ENCODE measurements at regions not wholly inside any gene's neighbourhood (a gene's known extent, or its start where the extent isn't known, plus 50 kb on each side); places are given as distances from the start of the nearest gene placed in this dataset.

DNA sequence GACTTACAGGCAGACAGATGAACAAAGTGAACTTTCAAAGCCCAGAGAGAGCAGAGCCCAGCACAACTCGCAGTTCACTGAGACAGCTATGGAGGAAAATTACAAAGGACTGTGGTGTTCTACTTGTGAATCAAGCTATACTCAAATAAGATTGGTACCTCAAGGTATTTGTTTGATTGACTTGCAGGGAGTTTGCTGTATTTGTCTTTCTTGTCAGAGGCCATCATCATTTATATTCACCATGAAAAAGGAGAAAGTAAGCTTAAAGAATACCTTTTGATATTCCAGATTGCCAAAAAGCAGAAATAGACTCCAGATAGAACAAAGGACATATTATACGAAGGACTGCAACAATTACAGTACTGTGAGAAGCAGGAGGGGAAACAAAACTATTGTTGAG, 1047.9 kb downstream of the RPA4 start:
- H3K4me1 Mint-ChIP-seq = no peaks in the 10 kb centered on the region
- intact Hi-C loops (cut with micrococcal nuclease) = no loop called here
- no peak overlapping the region for H3K27ac Mint-ChIP-seq
- no peaks in the 10 kb centered on the region for H3K9me3 Mint-ChIP-seq
- no peak for DNase-seq
- no peaks in the 10 kb centered on the region for H3K36me3 Mint-ChIP-seq (ENCODE audit: low read depth)
- H3K27me3 Mint-ChIP-seq = no peaks in the 10 kb centered on the region
- H3K4me3 Mint-ChIP-seq = no peak overlapping the region

DNA sequence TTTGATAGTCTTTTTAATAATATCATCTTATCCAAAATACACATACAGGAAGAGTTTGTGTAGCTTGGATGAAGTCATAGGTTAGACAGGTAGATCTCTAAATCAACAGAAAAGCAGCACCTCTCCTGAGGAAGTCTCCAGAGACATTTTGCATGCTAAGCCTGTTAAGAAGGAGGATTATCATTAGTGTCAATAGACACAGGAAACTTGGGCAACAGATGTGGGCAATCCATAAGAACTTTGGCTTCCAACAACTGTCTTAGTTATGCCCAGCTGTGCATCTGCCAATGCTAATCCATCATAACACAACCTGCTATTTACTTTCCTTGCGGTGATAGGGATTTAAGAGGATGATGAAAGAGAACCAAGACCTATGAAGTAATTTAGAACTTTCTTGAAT, 1052.6 kb downstream of the RPA4 start:
- intact Hi-C loops (cut with micrococcal nuclease) = no loop called here
- H3K27me3 Mint-ChIP-seq = no peaks in the 10 kb centered on the region
- no peaks in the 10 kb centered on the region for H3K36me3 Mint-ChIP-seq (ENCODE audit: low read depth)
- H3K27ac Mint-ChIP-seq = no peak overlapping the region
- DNase-seq = no peak
- no peaks in the 10 kb centered on the region for H3K4me1 Mint-ChIP-seq
- H3K4me3 Mint-ChIP-seq = no peak overlapping the region
- H3K9me3 Mint-ChIP-seq = no peaks in the 10 kb centered on the region

DNA sequence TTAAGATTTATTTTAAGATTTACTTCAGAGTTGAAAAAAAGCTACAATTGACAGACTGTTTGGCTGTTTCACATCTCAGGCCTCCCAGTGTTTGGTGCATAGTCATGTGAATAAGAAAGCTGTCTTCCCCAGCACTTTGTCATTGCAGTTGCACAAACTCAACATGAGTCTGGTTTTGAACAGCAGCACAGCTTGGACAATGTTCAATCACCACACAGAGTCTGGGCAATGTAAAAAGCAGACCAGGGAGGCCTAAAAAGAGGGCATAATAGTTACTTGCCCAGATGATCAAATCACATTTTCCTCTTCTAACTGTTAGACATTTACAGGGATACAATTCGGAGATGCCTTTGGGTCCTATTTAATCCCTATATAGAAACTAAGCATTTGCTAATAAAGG, 1055.0 kb downstream of the RPA4 start:
- H3K4me3 Mint-ChIP-seq = no peak overlapping the region
- DNase-seq = no peak
- no peak overlapping the region for H3K27ac Mint-ChIP-seq
- no peaks in the 10 kb centered on the region for H3K9me3 Mint-ChIP-seq
- H3K36me3 Mint-ChIP-seq (ENCODE audit: low read depth) = no peaks in the 10 kb centered on the region
- intact Hi-C loops (cut with micrococcal nuclease) = no loop called here
- H3K4me1 Mint-ChIP-seq = no peaks in the 10 kb centered on the region
- no peaks in the 10 kb centered on the region for H3K27me3 Mint-ChIP-seq

DNA sequence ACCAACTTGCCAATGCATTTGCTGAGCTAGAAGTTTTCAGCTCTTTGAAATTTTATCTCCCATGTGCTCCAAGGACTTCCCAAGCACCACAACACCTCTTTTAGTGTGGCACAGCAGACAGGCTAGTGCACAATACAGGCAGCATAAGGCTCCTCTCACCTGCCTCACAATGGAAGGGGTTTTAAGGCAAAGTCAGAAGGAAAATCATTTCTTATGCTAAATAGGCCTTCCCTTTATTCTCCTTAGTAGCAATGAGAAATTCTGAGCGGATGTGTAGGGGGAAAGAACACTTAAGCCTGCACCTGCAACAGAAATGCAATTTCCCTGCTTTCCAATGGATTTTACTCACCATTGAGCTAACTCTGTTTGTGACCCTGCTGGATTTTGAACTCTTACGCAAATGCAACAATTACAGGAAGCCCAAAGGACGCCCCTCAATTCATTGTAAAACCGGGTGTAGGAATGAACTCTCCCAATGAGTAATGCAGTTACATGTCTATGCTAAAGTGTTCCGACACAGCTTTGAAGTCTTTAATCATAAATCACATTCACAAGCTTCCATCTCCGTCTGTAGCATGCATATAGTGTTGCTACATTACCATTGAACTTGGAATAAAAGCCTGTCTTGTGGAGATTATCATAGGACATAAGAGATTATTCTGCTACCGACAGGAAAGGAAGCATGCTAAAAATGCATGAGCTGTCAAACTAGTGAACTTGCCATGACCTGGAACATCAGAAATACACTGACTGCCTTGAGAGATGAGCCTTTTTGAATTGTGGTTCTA, 1084.9 kb downstream of the RPA4 start:
- no peaks in the 10 kb centered on the region for H3K9me3 Mint-ChIP-seq
- H3K4me1 Mint-ChIP-seq = no peaks in the 10 kb centered on the region
- DNase-seq = no peak
- no peaks in the 10 kb centered on the region for H3K36me3 Mint-ChIP-seq (ENCODE audit: low read depth)
- no peak overlapping the region for H3K4me3 Mint-ChIP-seq
- H3K27ac Mint-ChIP-seq = no peak overlapping the region
- intact Hi-C loops (cut with micrococcal nuclease) = no loop called here
- no peaks in the 10 kb centered on the region for H3K27me3 Mint-ChIP-seq

DNA sequence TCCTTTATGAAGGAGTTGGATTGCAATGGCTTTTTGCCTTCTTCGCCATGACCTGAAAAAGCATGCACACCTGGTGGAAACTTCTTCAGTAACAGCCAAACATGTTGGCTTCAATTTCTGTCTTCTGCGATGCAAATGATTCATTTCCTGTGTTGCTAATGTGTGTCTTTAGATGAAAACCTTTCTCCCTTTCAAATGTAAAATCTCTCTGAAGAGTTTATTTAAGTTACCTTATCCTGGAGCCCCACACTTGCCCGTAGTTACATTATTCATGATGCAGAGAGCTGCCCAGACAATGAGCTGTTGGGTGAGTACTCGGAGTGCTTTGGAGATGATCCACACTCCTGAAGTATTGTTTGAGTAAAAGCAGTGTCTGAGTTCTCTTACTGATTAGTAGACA, 1100.9 kb downstream of the RPA4 start:
- no peak overlapping the region for H3K4me3 Mint-ChIP-seq
- H3K27me3 Mint-ChIP-seq = no peaks in the 10 kb centered on the region
- DNase-seq = no peak
- no peaks in the 10 kb centered on the region for H3K36me3 Mint-ChIP-seq (ENCODE audit: low read depth)
- no peak overlapping the region for H3K27ac Mint-ChIP-seq
- intact Hi-C loops (cut with micrococcal nuclease) = no loop called here
- H3K4me1 Mint-ChIP-seq = no peaks in the 10 kb centered on the region
- no peaks in the 10 kb centered on the region for H3K9me3 Mint-ChIP-seq

DNA sequence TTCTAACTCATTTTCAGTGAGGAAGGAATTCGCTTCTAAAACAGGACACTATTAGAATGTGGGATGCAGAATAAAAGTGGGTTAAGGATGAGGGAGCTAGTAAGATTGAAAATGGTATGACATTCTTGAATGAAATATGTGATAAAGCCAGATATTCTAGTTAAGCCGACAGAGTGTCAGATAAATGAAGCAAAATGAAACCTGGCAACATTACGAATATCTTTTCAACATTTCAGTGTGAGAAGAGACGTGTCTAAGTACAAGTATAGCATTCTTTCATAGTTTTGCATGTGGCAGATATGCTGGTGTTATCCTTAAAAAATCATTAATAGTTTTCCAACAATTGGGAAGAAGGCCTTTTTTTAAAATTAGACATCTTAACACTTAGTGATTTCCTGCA, 1101.4 kb downstream of the RPA4 start:
- intact Hi-C loops (cut with micrococcal nuclease) = no loop called here

DNA sequence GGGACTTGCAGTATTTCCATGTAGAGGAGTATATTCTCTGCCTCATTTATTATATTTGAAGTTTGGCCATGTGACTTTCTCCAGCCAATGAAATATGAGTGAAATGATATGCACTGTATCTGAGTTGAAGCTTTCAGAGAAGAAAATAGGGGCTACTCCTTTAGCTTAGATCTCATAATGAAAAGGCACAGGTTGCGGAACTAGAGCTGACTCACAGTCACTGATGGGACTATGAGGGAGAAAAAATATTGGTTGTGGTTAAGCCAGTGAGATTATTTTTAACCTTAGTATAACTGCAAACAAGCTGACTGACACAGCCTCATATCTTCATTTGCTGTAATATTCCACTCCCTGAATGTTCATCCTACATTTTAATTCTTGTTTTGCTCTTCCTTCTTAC, 1104.3 kb downstream of the RPA4 start:
- intact Hi-C loops (cut with micrococcal nuclease) = no loop called here
- no peaks in the 10 kb centered on the region for H3K27me3 Mint-ChIP-seq
- H3K27ac Mint-ChIP-seq = no peak overlapping the region
- DNase-seq = no peak
- H3K9me3 Mint-ChIP-seq = peaks cover 4% of the 10 kb centered on the region
- H3K36me3 Mint-ChIP-seq (ENCODE audit: low read depth) = no peaks in the 10 kb centered on the region
- H3K4me1 Mint-ChIP-seq = no peaks in the 10 kb centered on the region
- no peak overlapping the region for H3K4me3 Mint-ChIP-seq

More for the DNA sequence above, 1101.4 kb downstream of the RPA4 start:
- Mint-ChIP-seq H3K27me3 (no peaks in the 10 kb centered on the region), H3K36me3 (ENCODE audit: low read depth) (no peaks in the 10 kb centered on the region), H3K4me3 (no peak overlapping the region), H3K9me3 (no peaks in the 10 kb centered on the region), H3K4me1 (no peaks in the 10 kb centered on the region), H3K27ac (no peak overlapping the region)
- DNase-seq = no peak

DNA sequence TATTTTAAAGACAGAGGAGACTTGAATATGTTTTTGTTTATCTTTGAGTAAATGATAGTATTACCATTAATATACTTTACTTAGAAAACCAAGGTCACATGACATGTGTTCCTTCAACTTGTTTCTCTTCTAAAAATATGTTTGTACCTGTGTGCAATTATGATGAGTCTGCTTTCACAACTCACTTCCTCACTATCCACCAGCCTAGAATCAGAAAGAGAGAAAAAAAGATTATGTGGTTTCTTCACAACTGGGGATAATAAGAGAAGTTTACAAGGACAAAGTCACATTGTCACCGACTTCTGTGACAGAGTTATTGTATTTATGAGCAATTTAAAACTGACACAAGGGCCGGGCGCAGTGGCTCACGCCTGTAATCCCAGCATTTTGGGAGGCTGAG, 1112.1 kb downstream of the RPA4 start:
- H3K27ac Mint-ChIP-seq = no peak overlapping the region
- no peaks in the 10 kb centered on the region for H3K4me1 Mint-ChIP-seq
- no peak overlapping the region for H3K4me3 Mint-ChIP-seq
- H3K9me3 Mint-ChIP-seq = peaks cover 4% of the 10 kb centered on the region
- DNase-seq = no peak
- no peaks in the 10 kb centered on the region for H3K27me3 Mint-ChIP-seq
- no peaks in the 10 kb centered on the region for H3K36me3 Mint-ChIP-seq (ENCODE audit: low read depth)
- intact Hi-C loops (cut with micrococcal nuclease) = no loop called here

DNA sequence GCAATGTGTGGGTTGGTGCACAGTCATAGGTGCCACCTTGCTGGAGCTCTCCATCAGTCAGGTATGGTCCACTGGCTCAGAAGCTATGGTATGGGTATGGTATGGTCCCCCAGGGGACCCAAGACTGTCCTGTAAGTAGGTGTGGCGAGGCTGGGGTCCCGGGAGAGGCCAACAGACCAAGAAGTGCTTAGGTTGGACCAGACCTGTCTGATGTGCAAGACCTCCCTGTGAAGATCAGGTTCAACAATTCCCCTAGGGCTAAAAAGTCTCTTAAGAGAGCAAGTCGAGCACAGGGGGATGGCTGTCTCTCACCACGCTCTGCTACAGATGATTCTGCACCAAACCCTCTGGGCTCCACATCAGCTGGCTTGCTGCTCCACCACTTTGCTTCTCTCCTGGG, 1145.0 kb downstream of the RPA4 start:
- no peaks in the 10 kb centered on the region for H3K27me3 Mint-ChIP-seq
- no peak overlapping the region for H3K4me3 Mint-ChIP-seq
- H3K27ac Mint-ChIP-seq = no peak overlapping the region
- no peaks in the 10 kb centered on the region for H3K4me1 Mint-ChIP-seq
- H3K9me3 Mint-ChIP-seq = peaks cover 3% of the 10 kb centered on the region
- no peaks in the 10 kb centered on the region for H3K36me3 Mint-ChIP-seq (ENCODE audit: low read depth)
- DNase-seq = no peak
- intact Hi-C loops (cut with micrococcal nuclease) = no loop called here

DNA sequence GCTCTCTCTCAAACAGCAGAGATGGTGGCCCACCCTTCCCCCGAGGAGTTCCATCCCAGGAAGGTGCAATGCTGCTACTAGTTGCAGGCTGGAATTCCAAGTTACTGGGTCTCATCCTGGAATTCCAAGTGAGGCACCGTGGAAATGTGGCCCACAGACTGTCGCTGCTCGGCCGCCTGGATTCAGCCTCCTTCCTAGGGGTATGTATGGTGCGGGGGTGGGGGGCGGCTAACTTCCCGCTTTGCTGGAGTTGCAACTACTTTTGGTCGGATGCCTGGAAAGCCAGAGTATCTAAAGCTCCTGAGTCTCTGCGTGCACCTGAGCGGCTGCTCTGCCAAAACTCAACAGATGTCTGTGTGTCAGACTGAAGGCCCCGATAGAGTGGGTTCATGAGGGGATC, 1146.2 kb downstream of the RPA4 start:
- no peaks in the 10 kb centered on the region for H3K36me3 Mint-ChIP-seq (ENCODE audit: low read depth)
- H3K27ac Mint-ChIP-seq = no peak overlapping the region
- peaks cover 3% of the 10 kb centered on the region for H3K9me3 Mint-ChIP-seq
- no peak overlapping the region for H3K4me3 Mint-ChIP-seq
- H3K4me1 Mint-ChIP-seq = no peaks in the 10 kb centered on the region
- no peaks in the 10 kb centered on the region for H3K27me3 Mint-ChIP-seq
- intact Hi-C loops (cut with micrococcal nuclease) = no loop called here
- no peak for DNase-seq

DNA sequence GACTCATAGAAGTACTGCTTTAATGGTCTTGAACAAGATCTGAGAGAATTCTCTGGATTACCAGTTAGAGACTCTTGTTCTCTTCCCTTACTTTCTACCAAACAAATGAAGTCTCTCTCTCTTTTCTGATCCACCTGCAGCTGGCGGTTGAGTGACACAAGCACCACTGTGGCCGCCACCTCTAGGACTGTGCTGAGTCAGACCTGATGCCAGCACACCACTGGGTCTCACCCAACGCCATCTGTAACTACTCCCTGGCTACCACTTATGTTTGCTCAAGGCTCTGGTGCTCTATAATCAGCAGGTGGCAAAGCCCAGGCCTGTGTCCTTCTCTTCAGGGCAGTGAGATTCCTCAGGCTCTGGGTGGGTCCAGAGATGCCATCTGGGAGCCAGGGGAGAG, 1173.5 kb downstream of the RPA4 start:
- H3K27ac Mint-ChIP-seq = no peak overlapping the region
- H3K27me3 Mint-ChIP-seq = no peaks in the 10 kb centered on the region
- no peaks in the 10 kb centered on the region for H3K4me1 Mint-ChIP-seq
- H3K36me3 Mint-ChIP-seq (ENCODE audit: low read depth) = no peaks in the 10 kb centered on the region
- peaks cover 5% of the 10 kb centered on the region for H3K9me3 Mint-ChIP-seq
- DNase-seq = no peak
- no peak overlapping the region for H3K4me3 Mint-ChIP-seq
- intact Hi-C loops (cut with micrococcal nuclease) = no loop called here

DNA sequence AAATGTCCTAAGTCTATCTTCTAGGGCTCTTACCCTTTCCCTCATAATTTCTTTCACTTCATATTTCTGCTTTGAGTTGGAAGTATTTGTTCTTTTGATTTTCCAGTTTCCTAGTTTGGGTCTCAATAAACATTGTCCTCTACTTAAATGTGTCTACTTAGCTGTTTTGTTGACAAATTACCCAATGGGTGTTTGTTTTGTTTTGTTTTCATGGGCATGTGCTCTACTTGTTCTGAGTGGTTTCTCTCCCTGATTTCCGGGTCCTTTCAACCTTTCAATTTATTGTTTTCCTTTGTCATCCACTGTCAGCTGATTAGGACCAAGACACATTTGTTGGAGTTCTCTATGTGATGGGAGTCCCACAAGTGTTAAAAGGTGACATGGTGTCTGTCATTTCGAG, 1181.4 kb downstream of the RPA4 start:
- intact Hi-C loops (cut with micrococcal nuclease) = no loop called here
- no peaks in the 10 kb centered on the region for H3K27me3 Mint-ChIP-seq
- DNase-seq = no peak
- H3K27ac Mint-ChIP-seq = no peak overlapping the region
- no peak overlapping the region for H3K4me3 Mint-ChIP-seq
- H3K9me3 Mint-ChIP-seq = no peaks in the 10 kb centered on the region
- no peaks in the 10 kb centered on the region for H3K36me3 Mint-ChIP-seq (ENCODE audit: low read depth)
- no peaks in the 10 kb centered on the region for H3K4me1 Mint-ChIP-seq

DNA sequence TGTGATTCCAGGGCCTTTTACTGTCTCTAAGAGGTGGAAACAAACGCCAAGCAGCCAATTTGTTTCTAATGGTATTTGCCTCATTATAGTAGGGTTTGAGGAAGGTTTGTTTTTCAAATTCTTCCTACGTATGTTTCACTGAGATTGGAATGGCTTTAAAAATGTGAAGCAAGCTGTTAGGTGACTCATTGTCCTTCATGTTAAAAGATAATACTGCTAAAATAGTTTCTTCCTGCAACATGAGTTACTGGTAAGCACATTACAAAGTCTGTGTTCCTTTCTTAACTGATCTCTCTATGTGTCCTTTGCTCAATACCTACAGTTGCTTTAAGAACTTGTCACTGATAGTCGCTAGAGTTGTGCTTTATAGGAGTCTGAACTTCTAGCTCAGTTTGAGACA, 1183.9 kb downstream of the RPA4 start:
- Mint-ChIP-seq H3K9me3 (no peaks in the 10 kb centered on the region), H3K27ac (no peak overlapping the region), H3K27me3 (no peaks in the 10 kb centered on the region), H3K36me3 (ENCODE audit: low read depth) (no peaks in the 10 kb centered on the region), H3K4me1 (no peaks in the 10 kb centered on the region), H3K4me3 (no peak overlapping the region)
- DNase-seq = no peak
- intact Hi-C loops (cut with micrococcal nuclease) = no loop called here

DNA sequence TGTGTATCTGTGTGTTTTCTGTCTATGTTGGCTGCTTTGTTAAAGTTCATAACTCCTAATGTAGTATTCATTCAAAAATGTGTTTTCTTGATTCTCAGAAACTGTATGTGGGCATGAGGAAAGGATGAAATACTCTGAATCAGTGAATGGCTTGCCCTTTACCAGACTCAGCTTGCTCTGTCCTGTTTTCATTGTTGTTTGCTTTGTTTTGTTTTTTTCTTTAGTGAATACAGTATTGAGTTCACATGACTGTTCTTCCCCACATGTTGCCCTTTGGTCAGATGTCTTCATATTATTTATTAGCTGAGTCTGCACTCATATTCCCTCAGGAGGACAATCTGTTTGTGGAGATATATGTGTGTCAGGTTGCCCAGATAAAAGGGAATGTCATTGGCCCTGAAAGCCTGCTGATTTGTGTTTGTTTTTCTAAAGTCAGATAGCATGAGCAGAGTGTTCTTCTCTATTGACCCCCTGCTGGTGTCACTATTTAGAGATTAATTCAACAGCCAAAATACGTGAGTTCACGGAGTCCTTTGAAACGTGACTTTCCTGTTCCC, 1184.4 kb downstream of the RPA4 start:
- Mint-ChIP-seq H3K27me3 (no peaks in the 10 kb centered on the region), H3K4me1 (no peaks in the 10 kb centered on the region), H3K36me3 (ENCODE audit: low read depth) (no peaks in the 10 kb centered on the region), H3K9me3 (no peaks in the 10 kb centered on the region), H3K4me3 (no peak overlapping the region), H3K27ac (no peak overlapping the region)
- intact Hi-C loops (cut with micrococcal nuclease) = no loop called here
- DNase-seq = no peak

DNA sequence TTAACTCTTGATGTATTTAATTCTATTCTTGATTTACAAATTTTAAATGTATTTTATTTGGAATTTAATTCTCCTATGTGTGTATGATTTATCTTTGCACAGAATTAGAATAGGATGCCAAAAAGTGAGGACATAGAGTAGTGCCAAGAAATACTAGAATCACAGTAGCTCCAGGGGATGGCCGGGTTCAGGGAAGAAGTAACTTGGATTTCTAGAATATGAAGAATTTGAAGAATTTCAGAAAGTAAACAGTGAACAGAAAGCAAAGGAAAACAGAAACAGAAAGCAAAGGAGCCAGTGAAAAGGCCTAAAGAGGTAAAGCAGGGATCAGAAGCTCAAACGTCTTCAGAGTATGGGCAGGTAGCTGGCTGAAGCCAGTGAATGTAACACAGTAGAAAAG, 1187.6 kb downstream of the RPA4 start:
- H3K4me3 Mint-ChIP-seq = no peak overlapping the region
- intact Hi-C loops (cut with micrococcal nuclease) = no loop called here
- no peaks in the 10 kb centered on the region for H3K4me1 Mint-ChIP-seq
- H3K9me3 Mint-ChIP-seq = no peaks in the 10 kb centered on the region
- H3K27me3 Mint-ChIP-seq = no peaks in the 10 kb centered on the region
- H3K36me3 Mint-ChIP-seq (ENCODE audit: low read depth) = no peaks in the 10 kb centered on the region
- no peak overlapping the region for H3K27ac Mint-ChIP-seq
- no peak for DNase-seq

Data from activated CD4-positive, alpha-beta T cell treated with anti-CD3 and anti-CD28 coated beads, Interleukin-2, amount 10 ng/mL, durations not matched to agents 24 days and 14 days (primary cell).